GM11168 (cell line): ENCODE measurements at regions not wholly inside any gene's neighbourhood (a gene's known extent, or its start where the extent isn't known, plus 50 kb on each side); places are given as distances from the start of the nearest gene placed in this dataset.

Experiments
- in situ Hi-C: fragments of 300-500 bp; cut with MboI; formaldehyde crosslinking; loops from one replicate; pipeline ENCODE4 v1.12.0; 2022; ENCODE audit warnings: low sequenced_read_pairs; ENCODE audit not compliant: unreplicated experiment

GRCh38 chr12:28807535-28807934 lies 341.5 kb upstream of the FAR2 start:
- in situ Hi-C loops, result no loop called here

DNA sequence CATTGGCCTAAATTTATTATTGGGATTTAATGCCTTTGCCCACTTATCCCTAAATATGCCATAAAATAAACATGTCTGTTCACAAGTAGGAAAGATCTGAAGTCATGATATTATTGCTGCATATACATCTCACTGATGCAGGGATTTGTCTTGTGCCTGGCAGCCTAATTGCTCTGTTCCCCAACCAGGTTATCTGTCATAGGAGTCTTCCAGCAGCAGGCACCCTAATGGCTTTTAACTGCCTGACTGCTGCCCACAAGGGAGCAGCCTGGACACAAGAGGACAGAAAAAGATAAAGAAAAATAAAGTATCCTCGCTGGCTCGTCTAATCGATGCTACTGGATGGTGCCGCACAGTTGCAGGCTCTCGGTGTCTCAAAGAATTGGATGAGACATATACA lies 337.6 kb upstream of the FAR2 start:
- in situ Hi-C loops, result no loop called here

- in situ Hi-C loops, result no loop called here
These were observed 334.8 kb upstream of the FAR2 start for GRCh38 chr12:28814246-28814645.

GRCh38 chr12:28817524-28817923 lies 331.6 kb upstream of the FAR2 start:
- in situ Hi-C loops, result no loop called here

GRCh38 chr12:28824193-28824846 lies 324.8 kb upstream of the FAR2 start:
- in situ Hi-C loops, result no loop called here

DNA sequence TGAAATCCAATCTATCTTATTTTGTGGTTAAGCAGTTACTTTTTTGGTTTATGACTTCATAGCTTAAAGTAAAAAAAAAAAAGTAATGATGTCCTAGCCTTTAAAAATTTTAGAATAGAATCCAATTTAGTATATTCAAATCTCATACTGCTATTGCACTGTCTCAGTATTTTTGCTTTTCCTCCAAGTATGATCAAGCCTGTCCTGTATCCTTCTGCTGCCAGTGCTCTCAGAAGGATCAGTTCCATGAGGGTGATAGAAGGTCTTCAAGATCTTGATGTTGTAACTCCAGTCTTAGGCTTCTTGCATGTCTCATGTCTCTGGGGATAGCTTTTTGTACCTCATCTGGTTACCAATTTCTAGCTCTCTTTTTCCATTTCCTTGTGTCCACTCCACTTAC lies 324.2 kb upstream of the FAR2 start:
- in situ Hi-C loops, result no loop called here

GRCh38 chr12:28826766-28827165 lies 322.3 kb upstream of the FAR2 start:
- in situ Hi-C loops, result no loop called here

DNA sequence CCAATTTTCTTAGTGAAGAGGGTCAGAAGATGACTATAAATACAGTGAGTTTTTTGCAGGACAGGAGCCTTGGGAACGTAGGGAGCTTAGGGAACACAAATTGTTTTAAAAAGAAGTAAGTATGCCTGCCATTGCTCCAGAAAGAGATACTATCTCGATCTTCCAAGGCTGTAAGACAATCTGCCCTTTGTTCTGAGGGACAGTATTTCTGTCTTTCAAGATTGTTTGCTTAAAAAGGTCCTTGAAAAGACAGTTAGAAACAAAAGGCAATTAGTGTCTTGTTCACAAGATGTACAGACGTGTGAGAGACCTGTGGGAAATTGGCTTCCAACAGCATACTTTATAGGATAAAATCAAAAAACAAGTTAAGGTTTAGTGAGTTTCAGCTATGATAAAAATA lies 321.2 kb upstream of the FAR2 start:
- in situ Hi-C loops, result no loop called here

- in situ Hi-C loops, result no loop called here
These were observed 320.8 kb upstream of the FAR2 start for GRCh38 chr12:28828318-28828717.

DNA sequence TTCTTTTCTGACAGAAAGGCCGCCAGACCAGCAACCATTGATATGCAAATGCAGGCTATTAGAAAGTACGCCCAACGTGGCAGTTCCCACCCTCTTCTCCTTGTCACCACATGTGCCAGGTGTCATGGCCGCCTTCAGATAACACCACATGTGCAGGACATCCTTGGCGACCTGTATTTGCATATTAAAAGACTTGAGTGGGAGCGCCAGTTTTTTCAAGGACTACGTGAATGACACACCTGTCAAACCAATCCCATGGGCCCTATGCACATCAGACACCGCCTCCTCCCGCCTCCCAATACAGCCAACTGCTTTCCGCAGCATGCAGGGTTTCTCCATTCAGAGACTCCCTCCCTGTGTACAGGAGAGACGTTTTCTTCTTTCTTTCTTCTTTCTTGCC lies 318.6 kb upstream of the FAR2 start:
- in situ Hi-C loops, result no loop called here

GRCh38 chr12:28844718-28845117 lies 304.4 kb upstream of the FAR2 start:
- in situ Hi-C loops, result no loop called here

- in situ Hi-C loops, result loop anchor here (25.0 kb wide), 1 partner anchor 1114 kb away; no protein-coding TSS in a partner anchor
These were observed 297.3 kb upstream of the FAR2 start for GRCh38 chr12:28851781-28852180.

- in situ Hi-C loops, result loop anchor here (25.0 kb wide), 1 partner anchor 1119 kb away; no protein-coding TSS in a partner anchor
These were observed 293.2 kb upstream of the FAR2 start for GRCh38 chr12:28855761-28856310.

DNA sequence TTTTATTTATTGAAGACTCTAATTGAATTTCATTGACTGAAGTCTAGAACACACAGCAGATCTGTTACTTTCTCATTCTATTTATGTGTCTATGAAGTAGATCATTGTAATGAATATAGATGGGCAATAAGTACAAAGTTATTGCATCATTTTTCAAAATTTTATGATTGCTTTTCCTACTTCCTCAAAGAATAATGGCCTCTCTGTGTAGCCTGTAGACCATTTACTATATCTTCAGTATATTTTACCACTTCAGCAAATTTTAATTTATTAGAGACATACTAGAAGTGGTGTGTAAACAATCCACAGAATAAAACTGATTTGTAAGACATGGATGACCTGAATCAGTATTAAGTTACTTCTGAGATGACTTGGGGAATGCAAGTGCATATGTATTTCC lies 291.7 kb upstream of the FAR2 start:
- in situ Hi-C loops, result loop anchor here (25.0 kb wide), 1 partner anchor 1120 kb away; no protein-coding TSS in a partner anchor

DNA sequence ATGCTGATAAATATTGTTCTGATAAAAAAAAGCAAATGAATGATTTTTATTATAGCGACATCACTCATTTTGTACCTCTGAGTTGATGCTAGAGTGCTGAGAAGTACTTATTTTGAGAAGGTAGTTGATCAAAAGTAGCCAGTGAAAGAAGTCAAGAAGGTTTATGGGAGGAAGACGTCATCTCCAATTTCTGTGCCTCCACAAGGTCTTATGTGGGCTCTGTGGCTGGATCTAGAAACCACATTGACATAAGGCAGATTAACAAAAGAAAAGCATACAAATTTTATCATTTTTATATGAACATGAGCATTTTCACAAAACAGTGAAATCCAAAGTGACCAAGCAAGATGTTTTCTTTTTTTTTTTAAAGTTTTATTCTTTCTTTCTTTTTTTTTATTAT lies 289.5 kb upstream of the FAR2 start:
- in situ Hi-C loops, result loop anchor here (25.0 kb wide), 1 partner anchor 1122 kb away; no protein-coding TSS in a partner anchor

GRCh38 chr12:28865776-28866175 lies 283.3 kb upstream of the FAR2 start:
- in situ Hi-C loops, result loop anchor here (25.0 kb wide), 1 partner anchor 1128 kb away; no protein-coding TSS in a partner anchor

- in situ Hi-C loops, result loop anchor here (25.0 kb wide), 1 partner anchor 1129 kb away; no protein-coding TSS in a partner anchor
These were observed 282.8 kb upstream of the FAR2 start for GRCh38 chr12:28866296-28866695.

DNA sequence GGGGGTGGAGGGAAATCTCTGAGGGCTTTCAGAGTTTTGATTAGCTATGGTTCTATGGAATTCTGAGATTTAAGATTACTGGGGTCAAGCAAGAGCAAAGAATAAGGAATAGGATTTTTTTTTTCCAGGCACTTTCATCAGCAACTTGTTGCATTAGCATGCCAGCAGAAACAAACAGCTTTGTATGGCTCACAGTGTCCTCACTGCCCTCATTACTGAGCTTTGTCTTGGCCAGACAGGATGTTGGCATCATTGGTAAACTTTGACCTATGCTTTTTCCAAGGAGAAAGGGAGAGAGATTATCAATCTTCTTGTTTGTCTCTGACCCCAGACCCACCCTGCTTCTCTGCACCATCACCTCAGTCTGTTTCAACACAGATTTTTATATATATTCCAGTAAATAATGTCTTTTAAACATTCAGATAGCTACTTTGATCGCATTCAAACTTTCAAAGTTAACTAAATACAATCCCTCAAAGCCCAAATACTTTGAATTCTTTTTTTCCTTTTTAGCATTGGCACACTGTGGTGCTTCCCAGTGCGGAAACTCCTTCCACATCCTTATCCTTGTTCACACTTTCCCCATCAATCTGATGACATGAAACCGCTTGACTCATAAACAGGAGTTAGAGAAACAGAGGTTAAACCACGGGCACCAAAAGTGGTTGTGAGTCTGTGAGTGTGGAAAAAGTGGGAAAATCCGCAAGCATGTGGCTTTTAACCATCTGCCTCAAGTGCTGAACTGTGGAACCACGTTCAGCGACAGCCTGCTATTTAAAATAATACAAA lies 282.2 kb upstream of the FAR2 start:
- in situ Hi-C loops, result loop anchor here (25.0 kb wide), 1 partner anchor 1130 kb away; no protein-coding TSS in a partner anchor

DNA sequence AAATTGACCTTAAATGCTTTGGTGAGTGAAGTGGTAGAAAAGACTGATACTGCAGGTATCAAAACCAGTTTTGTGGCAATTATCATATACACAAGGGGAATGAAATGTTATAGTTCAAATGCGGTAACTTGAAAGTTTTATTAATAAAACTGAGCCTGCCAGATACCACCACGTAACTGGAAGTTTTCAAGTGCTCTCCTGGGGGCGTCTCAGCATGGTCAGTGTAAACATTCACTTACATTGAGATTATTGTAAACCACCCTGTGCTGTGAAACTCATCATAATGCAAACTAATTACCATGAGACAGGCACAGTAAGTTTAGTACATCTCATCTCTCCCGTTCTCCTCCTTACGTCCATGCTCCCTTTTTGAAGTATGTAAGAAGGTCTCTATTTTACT lies 280.7 kb upstream of the FAR2 start:
- in situ Hi-C loops, result loop anchor here (25.0 kb wide), 1 partner anchor 1131 kb away; no protein-coding TSS in a partner anchor

DNA sequence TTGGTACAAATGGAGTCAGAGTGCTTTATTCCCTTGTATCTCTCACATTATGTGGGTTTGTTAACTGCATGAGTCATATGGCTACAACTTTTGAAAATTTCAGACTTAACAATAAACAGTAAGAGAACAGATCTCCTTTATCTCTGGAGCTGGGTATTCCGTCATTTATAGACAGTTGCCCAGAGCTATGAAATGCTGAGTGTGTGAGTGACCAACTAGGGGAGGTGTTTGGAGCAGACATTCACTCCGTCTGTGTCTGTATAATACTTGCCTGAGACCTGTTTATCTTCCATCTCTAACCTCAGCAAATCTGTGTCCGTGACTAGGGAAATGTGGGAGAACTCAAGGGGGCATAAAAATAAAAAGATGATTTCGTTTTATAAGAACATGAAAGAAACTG lies 279.9 kb upstream of the FAR2 start:
- in situ Hi-C loops, result loop anchor here (25.0 kb wide), 1 partner anchor 1132 kb away; no protein-coding TSS in a partner anchor
